ENCODE measurements at regions not wholly inside any gene's neighbourhood (a gene's known extent, or its start where the extent isn't known, plus 50 kb on each side); places are given as distances from the start of the nearest gene placed in this dataset.

- no peak for DNase-seq
Measured at GRCh38 chr9:121569266-121569648, 69.6 kb upstream of the GGTA1 start.

DNA sequence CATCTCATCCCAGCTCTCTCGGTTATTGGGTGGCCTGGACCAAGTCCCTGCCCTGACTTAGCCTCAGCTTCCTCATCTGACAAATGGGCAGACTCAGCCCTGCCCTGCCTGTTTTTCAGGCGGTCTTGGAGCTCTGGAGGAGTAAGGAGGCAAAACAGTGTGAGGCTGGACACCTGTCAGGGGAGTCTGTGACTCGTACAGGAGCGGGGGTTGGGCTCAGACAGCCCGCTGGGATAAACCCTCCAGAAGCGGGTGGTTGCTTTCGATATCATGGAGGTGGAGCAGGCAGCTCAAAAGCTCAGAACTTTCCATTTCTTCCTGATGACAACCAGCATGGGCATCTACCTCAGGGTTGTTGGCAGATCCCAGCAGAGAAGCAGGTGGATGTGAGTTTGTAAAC lies 72.9 kb upstream of the GGTA1 start:
- no peak for DNase-seq

DNA sequence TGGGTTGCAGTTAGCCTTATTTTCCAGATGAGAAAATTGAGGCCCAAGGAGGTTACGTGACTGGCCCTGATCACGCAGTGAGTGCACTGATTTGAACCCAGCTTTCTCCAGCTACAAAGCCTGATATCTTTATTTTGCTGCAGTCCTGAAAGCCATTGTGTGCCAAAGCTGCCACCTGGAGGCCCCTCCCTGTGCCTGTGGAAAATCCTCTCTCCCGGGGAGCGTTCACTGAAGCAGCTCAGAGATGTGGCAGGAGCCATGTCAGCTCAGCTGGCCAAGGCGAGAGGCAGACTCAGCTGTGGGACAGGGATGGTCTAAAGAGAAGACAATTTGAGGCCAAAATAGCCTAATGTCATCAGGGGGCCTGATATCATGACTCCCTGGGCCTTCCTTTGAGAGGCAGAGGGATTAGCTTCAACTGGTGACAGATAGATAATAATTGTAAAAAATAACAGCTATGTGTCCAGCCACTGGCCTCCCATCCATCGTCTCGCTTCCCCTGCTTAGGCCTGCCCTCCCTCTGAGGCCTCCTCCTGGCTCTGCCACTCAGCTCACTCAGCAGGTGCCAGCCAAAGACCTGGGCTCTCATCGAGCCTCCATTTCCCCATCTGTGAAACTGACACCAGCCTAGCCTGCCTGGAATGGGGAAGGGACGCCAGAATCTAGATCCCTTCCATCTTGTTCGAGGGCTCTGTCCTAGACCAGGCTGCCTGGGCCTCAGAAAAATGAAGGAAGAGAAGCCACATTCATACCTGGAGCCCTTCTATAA lies 74.3 kb upstream of the GGTA1 start:
- no peak for DNase-seq

DNA sequence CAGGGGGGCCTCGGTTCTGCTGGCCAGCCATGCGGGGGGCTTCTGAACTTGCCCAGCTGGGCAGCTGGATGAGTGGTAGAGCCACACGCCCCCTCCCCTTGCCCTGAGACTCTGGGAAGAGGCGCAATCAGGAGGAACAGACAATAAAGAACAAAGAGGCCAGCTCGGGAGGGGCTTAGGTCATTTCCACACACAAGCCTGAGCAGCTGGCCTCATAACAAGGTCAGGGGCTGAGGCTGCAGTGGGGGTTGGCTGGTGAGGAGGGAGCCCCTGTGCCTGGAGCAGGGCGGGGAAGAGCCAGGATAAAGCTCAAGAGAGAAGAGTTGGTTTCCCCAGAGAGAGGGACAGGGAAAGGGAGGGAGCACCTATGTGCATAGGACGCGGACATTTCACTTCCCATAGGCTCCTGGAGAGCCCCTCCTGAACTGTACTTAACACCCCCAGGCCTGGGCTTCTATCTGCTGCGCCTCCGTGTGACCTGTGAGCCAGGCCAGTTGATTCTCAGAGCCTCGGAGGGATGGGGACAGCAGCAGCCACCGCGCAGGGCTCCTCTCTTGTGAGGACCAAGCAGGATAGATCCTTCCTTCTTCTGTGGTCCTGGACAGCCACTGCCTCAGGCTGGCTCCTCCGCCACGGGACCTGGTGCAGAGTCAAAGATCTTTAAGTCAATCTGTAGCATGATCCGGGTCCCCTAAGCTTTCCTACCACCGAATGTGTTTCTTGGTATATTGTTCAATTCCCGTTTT lies 75.3 kb upstream of the GGTA1 start:
- no peak for DNase-seq

- DNase-seq, result no peak
Measured at GRCh38 chr9:121576281-121577075, 75.0 kb upstream of the DAB2IP start.

DNA sequence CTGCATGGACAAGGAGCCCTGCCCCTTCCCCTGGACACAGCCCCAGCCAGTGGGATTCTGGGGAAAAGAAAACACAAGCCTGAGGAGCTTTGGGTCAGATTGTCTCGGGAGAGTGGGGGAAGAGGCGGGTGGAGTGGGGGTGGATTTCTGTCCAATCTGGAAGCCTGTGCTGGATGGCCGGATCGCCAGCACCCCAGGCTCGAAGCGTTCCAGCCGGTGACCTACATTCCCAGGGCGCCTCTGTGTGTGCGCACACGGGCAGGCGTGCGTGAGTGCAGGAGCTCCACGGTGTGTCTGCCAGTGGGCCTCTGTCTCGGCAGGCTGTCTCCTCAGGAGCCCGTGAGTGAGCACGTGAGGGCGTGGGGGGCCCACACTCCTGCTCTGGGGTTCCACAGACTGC lies 74.3 kb upstream of the DAB2IP start:
- no peak for DNase-seq

DNA sequence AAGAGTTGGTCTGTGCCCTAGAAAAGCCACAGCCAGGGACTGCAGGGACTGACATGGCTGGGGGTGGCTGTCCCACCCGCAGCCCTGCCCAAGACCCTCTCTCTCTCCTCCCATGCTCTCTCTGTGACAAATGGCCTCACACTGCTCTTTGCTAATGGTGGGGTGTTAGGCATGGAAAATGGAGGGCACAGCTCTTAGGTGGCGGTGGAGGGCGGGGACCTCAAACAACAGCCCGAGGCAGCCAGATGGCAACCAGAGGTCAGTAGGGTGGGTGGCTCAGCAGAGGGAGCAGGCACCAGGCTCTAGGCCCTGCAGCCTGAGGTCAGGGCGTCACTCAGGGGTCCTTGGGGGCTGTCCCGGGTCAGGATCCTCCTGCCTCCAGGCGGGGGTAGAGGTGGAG lies 73.9 kb upstream of the DAB2IP start:
- DNase-seq, result no peak

- no peak for DNase-seq
Measured at GRCh38 chr9:121581786-121582600, 69.4 kb upstream of the DAB2IP start.

GRCh38 chr9:121582641-121583040 lies 68.8 kb upstream of the DAB2IP start:
- no peak for DNase-seq

GRCh38 chr9:121584421-121584820 lies 67.0 kb upstream of the DAB2IP start:
- no peak for DNase-seq

DNA sequence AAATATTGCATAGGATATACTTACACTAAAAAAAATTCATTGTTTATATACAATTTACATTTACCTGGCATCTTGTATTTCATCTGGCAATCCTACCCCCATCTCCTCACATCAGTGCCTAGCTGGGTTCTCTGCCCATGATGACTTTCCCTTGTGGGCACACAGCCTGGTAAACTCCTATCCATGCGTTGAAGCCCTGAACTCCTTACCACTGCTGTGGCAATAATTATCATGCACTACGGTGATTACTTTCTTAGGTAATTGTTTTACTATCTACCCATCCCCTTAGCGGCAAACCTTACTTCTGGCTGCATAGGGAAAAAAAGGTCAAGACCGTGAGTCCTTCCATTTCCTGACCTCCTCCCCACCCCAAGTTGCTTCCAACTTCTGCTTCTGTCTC lies 63.6 kb upstream of the DAB2IP start:
- DNase-seq, result no peak

DNA sequence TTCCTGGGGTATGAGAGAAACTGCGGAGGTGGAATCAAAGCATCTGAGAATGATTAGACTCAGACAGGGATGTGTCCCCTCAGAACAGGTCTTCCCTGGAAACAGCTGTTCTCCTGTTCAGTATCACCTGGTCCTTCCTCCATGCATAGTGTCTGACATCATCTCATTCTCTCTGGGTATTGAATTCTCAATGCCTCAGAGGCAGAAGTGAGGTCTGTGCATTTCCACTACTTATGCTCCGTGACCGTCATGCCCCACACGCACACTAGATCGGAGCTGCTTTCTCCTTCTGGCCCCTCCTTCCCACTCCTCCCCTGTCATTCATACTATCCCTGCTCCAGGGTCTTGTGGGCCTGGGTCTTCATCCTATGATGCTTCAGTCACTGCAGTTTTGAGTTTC lies 61.4 kb upstream of the DAB2IP start:
- DNase-seq, result no peak

DNA sequence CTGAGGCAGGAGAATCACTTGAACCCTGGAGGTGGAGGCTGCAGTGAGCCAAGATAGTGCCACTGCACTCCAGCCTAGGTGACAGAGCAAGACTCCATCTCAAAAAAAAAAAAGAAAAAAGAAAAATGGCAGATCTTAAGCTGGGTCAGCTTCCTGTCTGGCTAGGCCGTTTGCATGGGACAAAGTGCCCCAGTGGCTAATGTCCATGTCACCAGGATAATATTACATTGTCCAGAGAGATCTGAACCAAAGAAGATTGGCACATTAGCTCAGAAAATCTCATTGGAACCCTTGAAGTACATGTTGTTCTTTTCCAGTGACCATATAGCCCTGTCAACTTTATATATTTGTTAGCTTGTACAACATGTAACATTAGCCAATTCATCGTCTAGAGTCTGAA lies 59.2 kb upstream of the DAB2IP start:
- DNase-seq, result no peak

GRCh38 chr9:121593066-121593465 lies 58.4 kb upstream of the DAB2IP start:
- DNase-seq, result no peak

DNA sequence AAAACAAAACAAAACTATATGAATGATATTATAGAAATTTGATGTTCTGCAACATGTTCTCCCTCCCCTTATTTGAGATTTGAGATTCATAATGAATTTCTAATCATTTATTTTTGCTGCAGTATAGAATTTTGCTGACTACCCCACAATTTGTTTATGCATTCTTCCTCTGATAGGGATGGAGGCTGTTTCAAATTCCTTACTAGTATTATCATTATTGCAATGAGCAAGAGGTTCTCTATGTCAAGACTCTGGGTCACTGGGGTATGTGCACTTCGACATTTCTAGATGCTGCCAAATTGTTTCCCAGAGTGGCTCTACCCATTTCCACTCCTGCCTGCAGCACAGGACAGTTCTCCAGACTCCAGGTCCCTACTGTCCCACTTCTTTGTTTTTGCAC lies 54.9 kb upstream of the DAB2IP start:
- no peak for DNase-seq

DNA sequence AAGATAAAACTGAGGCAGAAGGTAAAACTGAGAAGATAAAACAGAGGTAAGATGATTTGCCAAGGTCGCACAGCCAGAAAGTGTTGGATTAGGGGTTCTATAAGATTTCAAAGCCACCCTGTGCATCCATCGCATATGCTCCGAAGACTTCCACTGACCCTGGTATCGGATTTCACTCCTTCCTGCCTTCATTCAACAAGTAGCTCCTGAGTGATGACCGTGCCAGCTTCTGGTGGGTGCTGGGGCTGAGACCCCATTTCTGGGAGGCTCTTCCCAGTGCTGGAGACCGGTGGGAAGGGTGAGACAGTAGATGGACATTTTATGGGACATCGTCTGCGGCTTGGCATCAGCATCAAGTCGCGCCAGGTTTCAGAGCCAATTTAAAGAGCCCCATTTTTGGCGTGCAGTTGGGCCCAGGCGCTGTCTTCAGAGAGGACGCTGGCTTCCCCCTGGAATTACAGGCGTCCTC lies 53.7 kb upstream of the DAB2IP start:
- no peak for DNase-seq

DNA sequence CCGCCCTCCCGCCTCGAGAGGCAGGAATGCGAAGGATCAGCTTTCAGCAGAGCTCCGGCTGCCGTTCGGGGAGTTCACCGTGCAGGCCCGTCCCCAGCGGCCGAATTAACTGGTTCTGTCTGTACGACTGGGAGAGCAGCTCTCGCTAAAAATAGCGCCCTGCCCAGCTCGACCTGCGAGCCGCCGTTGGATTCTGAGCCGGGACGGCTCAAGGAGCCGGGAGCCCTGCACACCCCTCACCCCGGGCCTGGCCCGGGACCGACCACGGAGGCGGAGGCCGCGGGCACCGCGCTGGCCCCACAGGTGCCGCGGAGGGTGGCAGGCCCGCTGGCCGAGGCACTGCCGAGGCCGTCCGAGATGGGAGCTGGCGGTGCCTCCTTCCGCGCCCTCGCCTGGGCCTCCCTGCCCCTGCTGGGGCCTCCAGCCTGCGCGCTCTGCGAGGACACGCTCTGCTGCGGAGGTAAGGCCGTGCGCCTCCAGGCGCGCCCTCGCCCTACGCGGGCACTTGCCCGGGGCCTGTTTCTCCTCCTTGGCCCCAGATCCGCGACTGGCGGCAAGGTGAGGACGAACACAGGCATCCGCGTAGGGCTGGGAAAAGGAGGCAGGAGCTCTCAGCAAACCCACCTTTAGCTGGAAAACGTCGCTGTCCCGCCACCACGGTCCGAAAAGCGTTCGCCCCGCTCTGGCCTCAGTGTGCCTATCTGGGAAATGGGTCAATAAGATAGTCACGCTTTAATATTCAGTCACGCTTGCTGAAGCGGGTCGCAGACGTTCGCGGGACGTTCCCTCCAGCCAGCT lies 53.1 kb upstream of the DAB2IP start:
- DNase-seq, result no peak

GRCh38 chr9:121598965-121599871 lies 52.2 kb upstream of the DAB2IP start:
- no peak for DNase-seq

DNA sequence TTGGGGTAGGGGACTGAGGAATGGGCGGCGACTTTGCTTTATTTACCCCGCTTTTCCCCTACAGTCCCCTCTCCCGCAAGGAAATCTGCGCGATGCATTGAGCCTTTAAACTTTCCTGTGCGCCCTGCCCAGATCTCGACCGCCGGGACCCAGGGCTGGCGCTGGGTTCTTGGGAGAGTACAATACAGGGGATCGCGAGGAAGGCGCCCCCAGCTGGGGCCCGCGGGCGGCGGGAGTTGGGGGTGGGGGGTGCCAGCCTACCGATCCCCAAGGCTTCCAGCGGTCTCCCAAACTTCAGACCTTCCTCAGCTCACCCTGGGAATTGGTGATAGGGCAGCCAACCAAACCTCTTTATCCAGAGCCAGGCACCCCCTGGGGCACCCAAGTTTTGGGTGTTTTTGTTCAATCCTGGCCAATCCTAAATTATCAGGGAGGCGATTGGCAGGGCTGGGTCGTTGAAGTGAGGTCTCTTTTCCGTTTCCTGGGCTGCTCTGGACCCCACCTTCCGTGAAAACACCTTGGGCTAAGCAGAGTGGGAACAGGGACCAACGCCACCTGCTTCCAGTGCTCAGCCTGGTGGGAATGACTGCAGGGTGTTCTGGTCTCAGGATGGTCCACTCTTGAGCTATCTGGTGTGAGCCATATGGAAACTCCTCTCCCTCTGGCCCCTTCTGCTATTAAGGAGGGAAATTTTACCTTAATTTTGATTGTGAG lies 51.4 kb upstream of the DAB2IP start:
- no peak for DNase-seq

- DNase-seq, result peak; percentile 32
Measured at GRCh38 chr9:121601194-121601593, 50.2 kb upstream of the DAB2IP start.

Data from GF-D8 (cell line).